Neural cell (in vitro differentiated cells): ENCODE measurements at regions not wholly inside any gene's neighbourhood (a gene's known extent, or its start where the extent isn't known, plus 50 kb on each side); places are given as distances from the start of the nearest gene placed in this dataset.

Experiments
- H2AFZ ChIP-seq: fragments of 200-600, 300-800 bp; sonication (generic), shearing (Covaris generic); 2 replicates; pipeline ENCODE4 v1.6.0; 2014; ENCODE audit warnings: low read depth, mild to moderate bottlenecking, antibody characterized with exemption, low read length, moderate library complexity
- H3F3A ChIP-seq: fragments of 200-600 bp; shearing (Covaris generic); 2 replicates; pipeline ENCODE4 v1.6.1; 2016; ENCODE audit warnings: mild to moderate bottlenecking, moderate library complexity, mixed read lengths, antibody characterized with exemption, low read length; ENCODE audit not compliant: insufficient read depth, poor library complexity, severe bottlenecking
- H3K27ac ChIP-seq: fragments of 200-600, 300-800 bp; sonication (generic), shearing (Covaris generic); 2 replicates; pipeline ENCODE4 v1.5.1; 2014; ENCODE audit warnings: mild to moderate bottlenecking, low read length, moderate library complexity
- H3K27me3 ChIP-seq: fragments of 300-800, 200-600 bp; sonication (generic), shearing (Covaris generic); 2 replicates; pipeline ENCODE4 v1.6.0; 2014; ENCODE audit warnings: mild to moderate bottlenecking, low read depth, low read length, moderate library complexity; ENCODE audit not compliant: insufficient read depth
- H3K36me3 ChIP-seq: fragments of 300-800, 200-600 bp; sonication (generic), shearing (Covaris generic); 2 replicates; pipeline ENCODE4 v1.5.1; 2014; ENCODE audit warnings: mild to moderate bottlenecking, antibody characterized with exemption, low read length, moderate library complexity; ENCODE audit not compliant: insufficient read depth
- H3K4me2 ChIP-seq: fragments of 300-800, 200-600 bp; sonication (generic), shearing (Covaris generic); 2 replicates; pipeline ENCODE4 v1.6.0; 2014; ENCODE audit warnings: mild to moderate bottlenecking, low read length
- H3K4me3 ChIP-seq: fragments of 300-800, 200-600 bp; sonication (generic), shearing (Covaris generic); 2 replicates; pipeline ENCODE4 v1.5.1; 2014; ENCODE audit warnings: mild to moderate bottlenecking, low read length, moderate library complexity
- H3K79me2 ChIP-seq: fragments of 200-600 bp; shearing (Covaris generic); replicated peaks from 2 replicates; pipeline ENCODE4 v1.6.0; 2014; ENCODE audit warnings: mild to moderate bottlenecking, low read length, moderate library complexity; ENCODE audit not compliant: insufficient read depth
- H3K9ac ChIP-seq: fragments of 300-800, 200-600 bp; sonication (generic), shearing (Covaris generic); 2 replicates; pipeline ENCODE4 v1.6.1; 2016; ENCODE audit warnings: mild to moderate bottlenecking, low read length, mixed read lengths
- H3K9me2 ChIP-seq: fragments of 200-600 bp; shearing (Covaris generic); 2 replicates; pipeline ENCODE4 v1.6.1; 2016; ENCODE audit warnings: mild to moderate bottlenecking, low read length, mixed read lengths; ENCODE audit not compliant: insufficient read depth
- H3K9me3 ChIP-seq: fragments of 200-600, 300-800 bp; sonication (generic), shearing (Covaris generic); 2 replicates; pipeline ENCODE4 v1.6.1; 2016; ENCODE audit warnings: mild to moderate bottlenecking, mixed run types, low read length, moderate library complexity, mixed read lengths
- H4K20me1 ChIP-seq: fragments of 200-600 bp; shearing (Covaris generic); 2 replicates; pipeline ENCODE4 v1.6.1; 2016; ENCODE audit warnings: mild to moderate bottlenecking, mixed run types; ENCODE audit not compliant: insufficient read depth
- EP300 ChIP-seq: fragments of 450-650 bp; conservative IDR thresholded peaks from 2 replicates; pipeline ENCODE4 v1.6.1; 2014; ENCODE audit warnings: antibody characterized with exemption, mild to moderate bottlenecking, moderate library complexity; ENCODE audit not compliant: poor library complexity, severe bottlenecking
- EZH2 ChIP-seq: fragments of 200-600, 300-800 bp; shearing (Covaris generic), sonication (generic); IDR thresholded peaks from 2 replicates; pipeline ENCODE4 v1.6.1; 2014; ENCODE audit warnings: antibody characterized with exemption, low read length, borderline replicate concordance, mild to moderate bottlenecking; ENCODE audit not compliant: insufficient read depth, poor library complexity, severe bottlenecking
- MXI1 ChIP-seq: fragments of 450-650 bp; conservative IDR thresholded peaks from 2 replicates; pipeline ENCODE4 v1.6.1; 2014; ENCODE audit warnings: antibody characterized with exemption, mild to moderate bottlenecking; ENCODE audit not compliant: poor library complexity, severe bottlenecking
- POLR2AphosphoS5 ChIP-seq: IDR thresholded peaks from 2 replicates; pipeline ENCODE4 v1.6.1; 2012
- RAD21 ChIP-seq: fragments of 450-650 bp; conservative IDR thresholded peaks from 2 replicates; pipeline ENCODE4 v1.6.1; 2014; ENCODE audit warnings: antibody characterized with exemption, mild to moderate bottlenecking, moderate library complexity
- SMC3 ChIP-seq: fragments of 450-650 bp; conservative IDR thresholded peaks from 2 replicates; pipeline ENCODE4 v1.6.1; 2014; ENCODE audit warnings: antibody characterized with exemption, mild to moderate bottlenecking, moderate library complexity; ENCODE audit not compliant: poor library complexity
- TAF1 ChIP-seq: IDR thresholded peaks from 2 replicates; pipeline ENCODE4 v1.6.1; 2012; ENCODE audit warnings: low read depth
- TF ChIP-seq, protein P1 (sequence below): IDR thresholded peaks from 2 replicates; pipeline ENCODE4 v1.6.1; 2012; ENCODE audit warnings: borderline replicate concordance
- TF ChIP-seq, protein P2 (sequence below): fragments of 450-650 bp; IDR thresholded peaks from 2 replicates; pipeline ENCODE4 v1.5.1; 2014; ENCODE audit warnings: antibody characterized with exemption, mild to moderate bottlenecking, moderate library complexity; ENCODE audit not compliant: poor library complexity, severe bottlenecking

DNA sequence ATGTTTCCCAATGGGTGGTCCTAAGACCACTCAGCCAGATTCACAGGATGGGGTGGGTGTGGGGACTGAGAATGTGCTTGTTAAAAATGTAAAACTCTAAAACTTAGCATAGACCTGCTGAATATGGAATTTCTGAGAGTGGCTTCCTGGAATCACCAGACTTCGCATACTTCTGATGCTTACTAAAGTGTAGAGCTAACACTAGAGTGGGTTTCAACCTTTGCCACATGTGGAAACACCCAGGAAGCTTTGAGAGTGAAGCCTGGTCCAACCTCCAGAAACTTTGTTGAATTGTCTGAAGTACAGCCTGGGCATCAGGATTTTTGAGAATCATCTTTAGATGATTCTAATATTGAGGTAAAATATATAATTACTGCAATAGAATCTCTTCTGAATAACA is 167.8 kb upstream of the EDNRA start:
- H3K9me3 ChIP-seq, result no peaks in the 10 kb centered on the region
- no peak overlapping the region for H3K4me2 ChIP-seq
- H3F3A ChIP-seq, result no peaks in the 10 kb centered on the region
- no peaks in the 10 kb centered on the region for H3K36me3 ChIP-seq
- no peaks in the 10 kb centered on the region for H3K27me3 ChIP-seq
- H3K9me2 ChIP-seq, result no peaks in the 10 kb centered on the region
- no peaks in the 10 kb centered on the region for H3K79me2 ChIP-seq
- no peak overlapping the region for H3K4me3 ChIP-seq
- no peaks in the 10 kb centered on the region for H4K20me1 ChIP-seq
- H3K27ac ChIP-seq, result no peak overlapping the region
- H2AFZ ChIP-seq, result no peak overlapping the region
- TF ChIP-seq TAF1, result no peak
- no peak for TF ChIP-seq MXI1
- TF ChIP-seq, protein P1, sequence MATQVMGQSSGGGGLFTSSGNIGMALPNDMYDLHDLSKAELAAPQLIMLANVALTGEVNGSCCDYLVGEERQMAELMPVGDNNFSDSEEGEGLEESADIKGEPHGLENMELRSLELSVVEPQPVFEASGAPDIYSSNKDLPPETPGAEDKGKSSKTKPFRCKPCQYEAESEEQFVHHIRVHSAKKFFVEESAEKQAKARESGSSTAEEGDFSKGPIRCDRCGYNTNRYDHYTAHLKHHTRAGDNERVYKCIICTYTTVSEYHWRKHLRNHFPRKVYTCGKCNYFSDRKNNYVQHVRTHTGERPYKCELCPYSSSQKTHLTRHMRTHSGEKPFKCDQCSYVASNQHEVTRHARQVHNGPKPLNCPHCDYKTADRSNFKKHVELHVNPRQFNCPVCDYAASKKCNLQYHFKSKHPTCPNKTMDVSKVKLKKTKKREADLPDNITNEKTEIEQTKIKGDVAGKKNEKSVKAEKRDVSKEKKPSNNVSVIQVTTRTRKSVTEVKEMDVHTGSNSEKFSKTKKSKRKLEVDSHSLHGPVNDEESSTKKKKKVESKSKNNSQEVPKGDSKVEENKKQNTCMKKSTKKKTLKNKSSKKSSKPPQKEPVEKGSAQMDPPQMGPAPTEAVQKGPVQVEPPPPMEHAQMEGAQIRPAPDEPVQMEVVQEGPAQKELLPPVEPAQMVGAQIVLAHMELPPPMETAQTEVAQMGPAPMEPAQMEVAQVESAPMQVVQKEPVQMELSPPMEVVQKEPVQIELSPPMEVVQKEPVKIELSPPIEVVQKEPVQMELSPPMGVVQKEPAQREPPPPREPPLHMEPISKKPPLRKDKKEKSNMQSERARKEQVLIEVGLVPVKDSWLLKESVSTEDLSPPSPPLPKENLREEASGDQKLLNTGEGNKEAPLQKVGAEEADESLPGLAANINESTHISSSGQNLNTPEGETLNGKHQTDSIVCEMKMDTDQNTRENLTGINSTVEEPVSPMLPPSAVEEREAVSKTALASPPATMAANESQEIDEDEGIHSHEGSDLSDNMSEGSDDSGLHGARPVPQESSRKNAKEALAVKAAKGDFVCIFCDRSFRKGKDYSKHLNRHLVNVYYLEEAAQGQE, result no peak
- TF ChIP-seq POLR2AphosphoS5, result no peak
- TF ChIP-seq EZH2, result no peak
- no peak for TF ChIP-seq RAD21
- no peak for TF ChIP-seq EP300
- TF ChIP-seq, protein P2, sequence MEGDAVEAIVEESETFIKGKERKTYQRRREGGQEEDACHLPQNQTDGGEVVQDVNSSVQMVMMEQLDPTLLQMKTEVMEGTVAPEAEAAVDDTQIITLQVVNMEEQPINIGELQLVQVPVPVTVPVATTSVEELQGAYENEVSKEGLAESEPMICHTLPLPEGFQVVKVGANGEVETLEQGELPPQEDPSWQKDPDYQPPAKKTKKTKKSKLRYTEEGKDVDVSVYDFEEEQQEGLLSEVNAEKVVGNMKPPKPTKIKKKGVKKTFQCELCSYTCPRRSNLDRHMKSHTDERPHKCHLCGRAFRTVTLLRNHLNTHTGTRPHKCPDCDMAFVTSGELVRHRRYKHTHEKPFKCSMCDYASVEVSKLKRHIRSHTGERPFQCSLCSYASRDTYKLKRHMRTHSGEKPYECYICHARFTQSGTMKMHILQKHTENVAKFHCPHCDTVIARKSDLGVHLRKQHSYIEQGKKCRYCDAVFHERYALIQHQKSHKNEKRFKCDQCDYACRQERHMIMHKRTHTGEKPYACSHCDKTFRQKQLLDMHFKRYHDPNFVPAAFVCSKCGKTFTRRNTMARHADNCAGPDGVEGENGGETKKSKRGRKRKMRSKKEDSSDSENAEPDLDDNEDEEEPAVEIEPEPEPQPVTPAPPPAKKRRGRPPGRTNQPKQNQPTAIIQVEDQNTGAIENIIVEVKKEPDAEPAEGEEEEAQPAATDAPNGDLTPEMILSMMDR, result no peak
- TF ChIP-seq SMC3, result no peak
- no peak overlapping the region for H3K9ac ChIP-seq

DNA sequence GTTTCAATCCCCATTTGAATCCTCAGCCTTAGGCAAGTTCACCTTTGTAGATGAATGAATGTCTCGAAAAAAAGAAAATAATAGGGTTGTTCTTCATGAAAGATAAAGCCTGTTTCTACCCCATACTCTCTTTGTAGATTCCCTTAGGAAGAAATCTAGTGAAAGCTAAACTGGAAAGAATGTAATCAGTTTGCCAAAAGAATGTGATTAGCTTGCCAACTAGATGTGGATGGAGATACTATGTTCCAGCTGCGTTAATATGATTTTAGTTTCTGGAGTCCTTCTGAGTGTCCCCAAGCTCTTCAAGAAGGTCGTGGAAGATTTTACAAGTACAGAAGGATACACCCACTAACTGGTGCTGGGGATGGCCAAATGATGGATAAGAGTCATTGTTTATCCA is 162.3 kb upstream of the EDNRA start:
- Histone ChIP-seq H3F3A (no peaks in the 10 kb centered on the region), H3K9ac (no peak overlapping the region), H3K9me2 (no peaks in the 10 kb centered on the region), H4K20me1 (no peaks in the 10 kb centered on the region), H3K27ac (no peak overlapping the region), H3K79me2 (no peaks in the 10 kb centered on the region), H3K27me3 (no peaks in the 10 kb centered on the region), H3K4me3 (no peak overlapping the region), H3K4me2 (no peak overlapping the region), H2AFZ (no peak overlapping the region), H3K36me3 (no peaks in the 10 kb centered on the region), H3K9me3 (no peaks in the 10 kb centered on the region)
- TF ChIP-seq TAF1, result no peak
- TF ChIP-seq RAD21, result no peak

DNA sequence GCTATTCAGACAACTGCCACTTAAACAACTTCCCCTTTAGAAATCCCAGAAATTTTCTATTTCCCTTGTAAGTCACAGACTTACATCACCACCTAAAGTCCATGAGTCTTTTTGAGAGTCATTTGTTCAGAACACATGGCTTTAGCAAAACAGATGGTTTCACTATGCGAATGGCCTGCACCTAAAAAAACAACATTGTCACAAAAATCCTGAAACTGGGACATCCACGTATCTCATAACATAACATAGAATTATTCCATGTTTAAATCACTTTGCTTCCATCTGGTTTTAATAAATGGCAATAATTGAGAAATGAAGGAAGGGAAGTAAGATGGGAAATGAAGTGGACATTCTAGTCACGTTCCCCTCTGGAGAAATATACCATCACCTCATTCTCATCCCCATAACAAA is 155.3 kb upstream of the EDNRA start:
- no peaks in the 10 kb centered on the region for H3K36me3 ChIP-seq
- H3F3A ChIP-seq, result no peaks in the 10 kb centered on the region
- H3K4me3 ChIP-seq, result no peak overlapping the region
- no peak overlapping the region for H3K9ac ChIP-seq
- no peaks in the 10 kb centered on the region for H3K27me3 ChIP-seq
- H3K4me2 ChIP-seq, result no peak overlapping the region
- no peaks in the 10 kb centered on the region for H3K79me2 ChIP-seq
- no peaks in the 10 kb centered on the region for H3K9me2 ChIP-seq
- no peak overlapping the region for H3K27ac ChIP-seq
- H2AFZ ChIP-seq, result no peak overlapping the region
- no peaks in the 10 kb centered on the region for H4K20me1 ChIP-seq
- TF ChIP-seq RAD21 (no peak), EZH2 (no peak), MXI1 (no peak), SMC3 (no peak), EP300 (no peak), TAF1 (no peak), POLR2AphosphoS5 (no peak)
- TF ChIP-seq, protein P2, result no peak
- TF ChIP-seq, protein P1, result no peak
- H3K9me3 ChIP-seq, result no peaks in the 10 kb centered on the region
